C4-2B (cell line): ENCODE measurements at regions not wholly inside any gene's neighbourhood (a gene's known extent, or its start where the extent isn't known, plus 50 kb on each side); places are given as distances from the start of the nearest gene placed in this dataset.
"Not testable (repeated sequence)": the region's sequence is repeated elsewhere in the genome, so short reads cannot be mapped to it uniquely, and the experiment has no call there.

Experiments used
- H3K27ac ChIP-seq: fragments of 450-650 bp; 2 replicates; pipeline ENCODE4 v1.5.1; 2017
- ZFX ChIP-seq: fragments of 450-650 bp; IDR thresholded peaks from 2 replicates; pipeline ENCODE4 v1.6.1; 2017
- TF ChIP-seq, protein P1 (sequence below): fragments of 450-650 bp; conservative IDR thresholded peaks from 2 replicates; pipeline ENCODE4 v1.5.1; 2017; ENCODE audit warnings: mild to moderate bottlenecking

DNA sequence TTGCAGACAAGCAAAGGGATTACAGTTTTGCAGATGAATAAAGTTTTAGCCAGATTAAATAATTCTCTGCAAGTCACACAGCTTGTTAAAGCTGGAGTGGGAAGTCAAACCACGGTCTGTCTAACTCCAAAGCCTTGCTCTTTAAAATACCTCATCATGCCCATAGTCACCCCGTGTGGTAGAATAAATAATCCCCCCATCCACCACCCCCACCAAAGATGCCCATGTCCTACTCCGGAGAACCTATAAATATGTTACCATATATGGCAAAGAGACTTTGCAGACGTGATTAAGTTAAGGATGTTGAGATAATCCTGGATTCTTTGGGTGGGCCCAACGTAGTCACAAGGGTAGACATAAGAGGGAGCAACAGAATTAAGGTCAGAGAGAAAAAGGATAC is 118.7 kb downstream of the BEND2 start:
- no peak for TF ChIP-seq ZFX
- TF ChIP-seq, protein P1, sequence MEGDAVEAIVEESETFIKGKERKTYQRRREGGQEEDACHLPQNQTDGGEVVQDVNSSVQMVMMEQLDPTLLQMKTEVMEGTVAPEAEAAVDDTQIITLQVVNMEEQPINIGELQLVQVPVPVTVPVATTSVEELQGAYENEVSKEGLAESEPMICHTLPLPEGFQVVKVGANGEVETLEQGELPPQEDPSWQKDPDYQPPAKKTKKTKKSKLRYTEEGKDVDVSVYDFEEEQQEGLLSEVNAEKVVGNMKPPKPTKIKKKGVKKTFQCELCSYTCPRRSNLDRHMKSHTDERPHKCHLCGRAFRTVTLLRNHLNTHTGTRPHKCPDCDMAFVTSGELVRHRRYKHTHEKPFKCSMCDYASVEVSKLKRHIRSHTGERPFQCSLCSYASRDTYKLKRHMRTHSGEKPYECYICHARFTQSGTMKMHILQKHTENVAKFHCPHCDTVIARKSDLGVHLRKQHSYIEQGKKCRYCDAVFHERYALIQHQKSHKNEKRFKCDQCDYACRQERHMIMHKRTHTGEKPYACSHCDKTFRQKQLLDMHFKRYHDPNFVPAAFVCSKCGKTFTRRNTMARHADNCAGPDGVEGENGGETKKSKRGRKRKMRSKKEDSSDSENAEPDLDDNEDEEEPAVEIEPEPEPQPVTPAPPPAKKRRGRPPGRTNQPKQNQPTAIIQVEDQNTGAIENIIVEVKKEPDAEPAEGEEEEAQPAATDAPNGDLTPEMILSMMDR: no peak
- no peak overlapping the region for H3K27ac ChIP-seq

DNA sequence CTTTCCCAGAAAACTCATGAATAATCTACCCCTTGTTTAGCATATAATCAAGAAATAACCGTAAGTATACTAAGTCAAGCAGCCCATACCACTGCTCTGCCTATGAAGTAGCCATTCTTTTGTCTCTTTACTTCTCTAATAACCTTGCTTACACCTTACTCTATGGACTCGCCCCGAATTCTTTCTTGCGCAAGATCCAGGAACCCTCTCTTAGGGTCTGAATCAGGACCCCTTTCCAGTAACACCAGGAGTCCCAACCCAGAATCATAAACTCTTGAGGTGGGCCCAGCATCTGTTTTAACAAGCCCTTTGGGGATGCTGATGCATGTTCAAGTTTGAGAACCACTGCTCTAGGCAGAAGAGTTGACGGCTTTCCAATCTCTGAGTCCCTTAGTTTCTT is 119.6 kb downstream of the BEND2 start:
- no peak for TF ChIP-seq ZFX
- TF ChIP-seq, protein P1: no peak
- no peak overlapping the region for H3K27ac ChIP-seq

DNA sequence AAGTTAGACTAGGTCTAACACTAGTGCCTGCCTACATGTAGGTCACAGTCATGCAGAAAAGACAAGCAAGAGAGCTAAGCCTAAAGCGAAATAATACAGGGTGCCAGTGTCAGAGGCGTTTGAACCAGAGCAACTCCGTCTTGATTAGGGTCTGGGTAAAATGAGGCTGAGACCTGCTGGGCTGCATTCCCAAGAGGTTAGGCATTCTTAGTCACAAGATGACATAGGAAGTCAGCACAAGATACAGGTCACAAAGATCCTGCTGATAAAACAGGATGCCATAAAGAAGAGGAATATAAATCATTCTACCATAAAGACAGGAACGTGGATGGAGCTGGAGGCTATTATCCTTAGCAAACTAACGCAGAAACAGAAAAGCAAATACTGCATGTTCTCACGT is 120.9 kb downstream of the BEND2 start:
- TF ChIP-seq, protein P1: no peak
- TF ChIP-seq ZFX: no peak
- H3K27ac ChIP-seq: no peak overlapping the region

DNA sequence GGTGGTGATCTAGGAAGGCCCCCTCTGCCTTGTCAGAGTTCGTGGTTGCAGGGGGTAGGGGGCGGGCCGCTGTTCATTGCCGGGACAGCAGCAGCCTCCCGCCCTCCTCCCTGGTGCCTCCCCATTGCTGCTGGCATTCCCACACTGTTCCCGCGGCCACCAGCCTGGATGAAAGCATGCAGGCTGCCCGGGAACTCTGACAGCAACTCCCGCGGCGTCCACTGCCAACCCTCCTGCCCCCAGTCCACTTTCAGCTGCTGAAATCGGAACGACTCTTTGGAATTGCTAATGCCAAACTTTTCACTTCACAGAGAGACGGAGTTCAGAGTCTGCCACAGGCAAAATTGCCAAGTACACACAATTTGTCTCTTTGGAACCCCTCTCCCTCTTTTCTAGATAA is 121.9 kb downstream of the BEND2 start:
- H3K27ac ChIP-seq: no peak overlapping the region
- TF ChIP-seq ZFX: no peak
- TF ChIP-seq, protein P1: no peak

DNA sequence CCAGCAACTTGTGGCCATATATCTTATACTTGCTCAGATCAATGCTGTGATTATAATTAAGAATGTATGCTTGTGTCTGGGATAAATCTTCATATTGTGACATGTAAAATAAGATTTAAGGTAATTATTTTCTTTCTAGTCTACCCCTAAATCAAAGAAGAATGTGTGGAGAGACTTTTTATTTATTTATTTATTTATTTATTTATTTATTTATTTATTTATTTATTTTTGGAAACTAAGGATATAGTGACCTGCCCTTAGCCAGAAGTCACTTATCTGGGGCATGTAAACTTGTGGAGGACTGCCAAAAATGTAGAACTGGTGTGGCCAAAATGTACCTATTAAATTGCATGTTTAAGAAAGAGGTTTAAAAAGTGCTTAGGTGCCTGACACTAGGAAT is 144.3 kb downstream of the BEND2 start:
- TF ChIP-seq, protein P1: no peak
- TF ChIP-seq ZFX: no peak
- no peak overlapping the region for H3K27ac ChIP-seq

DNA sequence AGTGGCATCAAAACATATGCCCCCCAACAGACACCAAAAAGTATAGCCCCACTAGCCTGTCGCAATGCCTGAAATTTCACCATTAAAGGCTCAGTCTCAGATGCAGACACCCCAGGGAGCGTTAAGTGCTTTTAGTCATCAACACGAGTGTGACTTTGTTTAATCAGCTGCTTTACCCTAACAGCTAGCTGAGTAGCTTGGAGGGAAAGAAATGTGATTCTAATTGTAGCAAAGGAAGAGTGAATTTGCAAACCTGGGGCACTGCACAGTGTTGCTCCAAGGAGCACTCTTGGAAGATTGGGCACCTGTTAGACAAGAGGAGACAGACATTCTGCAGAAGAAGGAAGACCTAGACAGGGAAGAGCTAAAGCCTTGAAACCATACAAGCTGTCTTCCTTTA is 145.1 kb downstream of the BEND2 start:
- no peak overlapping the region for H3K27ac ChIP-seq
- TF ChIP-seq, protein P1: no peak
- no peak for TF ChIP-seq ZFX

DNA sequence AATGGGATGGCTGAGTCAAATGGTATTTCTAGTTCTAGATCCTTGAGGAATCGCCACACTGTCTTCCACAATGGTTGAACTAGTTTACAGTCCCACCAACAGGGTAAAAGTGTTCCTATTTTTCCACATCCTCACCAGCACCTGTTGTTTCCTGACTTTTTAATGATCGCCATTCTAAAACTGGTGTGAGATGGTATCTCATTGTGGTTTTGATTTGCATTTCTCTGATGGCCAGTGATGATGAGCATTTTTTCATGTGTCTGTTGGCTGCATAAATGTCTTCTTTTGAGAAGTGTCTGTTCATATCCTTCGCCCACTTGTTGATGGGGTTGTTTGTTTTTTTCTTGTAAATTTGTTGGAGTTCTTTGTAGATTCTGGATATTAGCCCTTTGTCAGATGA is 152.6 kb downstream of the BEND2 start:
- H3K27ac ChIP-seq: not testable (repeated sequence)

DNA sequence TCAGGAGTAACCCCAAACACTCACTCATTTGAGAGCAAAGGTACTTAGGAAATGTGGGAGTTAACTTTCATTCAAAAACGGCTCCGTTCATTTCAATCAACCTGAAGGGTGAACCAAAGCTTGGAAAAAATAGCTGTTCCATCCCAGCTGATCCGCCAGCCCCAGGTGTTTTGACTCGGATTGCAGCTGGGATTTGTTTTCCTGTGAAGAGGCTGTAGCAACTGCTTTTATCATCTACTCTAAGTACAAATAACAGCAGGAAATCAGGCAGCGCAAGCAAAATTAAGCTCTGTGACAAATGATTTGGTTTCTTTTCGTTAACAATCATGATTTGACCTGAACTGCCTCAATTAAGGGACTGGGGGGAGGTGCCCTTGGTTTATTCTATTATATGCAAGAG is 154.7 kb downstream of the BEND2 start:
- TF ChIP-seq, protein P1: no peak
- TF ChIP-seq ZFX: no peak
- H3K27ac ChIP-seq: no peak overlapping the region
